ENCODE measurements at regions not wholly inside any gene's neighbourhood (a gene's known extent, or its start where the extent isn't known, plus 50 kb on each side); places are given as distances from the start of the nearest gene placed in this dataset.

GRCh38 chr5:97542469-97542868, 359.4 kb upstream of the RIOK2 start:
- Histone ChIP-seq H3K27me3 (ENCODE audit: insufficient read depth, poor library complexity, severe bottlenecking) (no peaks in the 10 kb centered on the region), H3K4me3 (replicated peaks; ENCODE audit: insufficient read depth, low read length) (no peak overlapping the region), H3K27ac (replicated peaks) (no peak overlapping the region)
- no peak for DNase-seq (ENCODE audit: low read depth in 1 of 2, low spot score in 1 of 2)
- TF ChIP-seq CTCF (IDR thresholded peaks at IDR 0.05; ENCODE audit: insufficient read depth, low read length) (no peak), SPI1 (IDR thresholded peaks at IDR 0.05; ENCODE audit: borderline replicate concordance, low read depth) (no peak), POLR2AphosphoS5 (IDR thresholded peaks at IDR 0.05; ENCODE audit: low read depth) (no peak), GABPA (IDR thresholded peaks at IDR 0.05; ENCODE audit: low read depth) (no peak)
- TF ChIP-seq, protein P1, sequence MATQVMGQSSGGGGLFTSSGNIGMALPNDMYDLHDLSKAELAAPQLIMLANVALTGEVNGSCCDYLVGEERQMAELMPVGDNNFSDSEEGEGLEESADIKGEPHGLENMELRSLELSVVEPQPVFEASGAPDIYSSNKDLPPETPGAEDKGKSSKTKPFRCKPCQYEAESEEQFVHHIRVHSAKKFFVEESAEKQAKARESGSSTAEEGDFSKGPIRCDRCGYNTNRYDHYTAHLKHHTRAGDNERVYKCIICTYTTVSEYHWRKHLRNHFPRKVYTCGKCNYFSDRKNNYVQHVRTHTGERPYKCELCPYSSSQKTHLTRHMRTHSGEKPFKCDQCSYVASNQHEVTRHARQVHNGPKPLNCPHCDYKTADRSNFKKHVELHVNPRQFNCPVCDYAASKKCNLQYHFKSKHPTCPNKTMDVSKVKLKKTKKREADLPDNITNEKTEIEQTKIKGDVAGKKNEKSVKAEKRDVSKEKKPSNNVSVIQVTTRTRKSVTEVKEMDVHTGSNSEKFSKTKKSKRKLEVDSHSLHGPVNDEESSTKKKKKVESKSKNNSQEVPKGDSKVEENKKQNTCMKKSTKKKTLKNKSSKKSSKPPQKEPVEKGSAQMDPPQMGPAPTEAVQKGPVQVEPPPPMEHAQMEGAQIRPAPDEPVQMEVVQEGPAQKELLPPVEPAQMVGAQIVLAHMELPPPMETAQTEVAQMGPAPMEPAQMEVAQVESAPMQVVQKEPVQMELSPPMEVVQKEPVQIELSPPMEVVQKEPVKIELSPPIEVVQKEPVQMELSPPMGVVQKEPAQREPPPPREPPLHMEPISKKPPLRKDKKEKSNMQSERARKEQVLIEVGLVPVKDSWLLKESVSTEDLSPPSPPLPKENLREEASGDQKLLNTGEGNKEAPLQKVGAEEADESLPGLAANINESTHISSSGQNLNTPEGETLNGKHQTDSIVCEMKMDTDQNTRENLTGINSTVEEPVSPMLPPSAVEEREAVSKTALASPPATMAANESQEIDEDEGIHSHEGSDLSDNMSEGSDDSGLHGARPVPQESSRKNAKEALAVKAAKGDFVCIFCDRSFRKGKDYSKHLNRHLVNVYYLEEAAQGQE (IDR thresholded peaks at IDR 0.05; ENCODE audit: insufficient replicate concordance, low read depth) = no peak

- Histone ChIP-seq H3K27me3 (ENCODE audit: insufficient read depth, poor library complexity, severe bottlenecking) (no peaks in the 10 kb centered on the region), H3K4me3 (replicated peaks; ENCODE audit: insufficient read depth, low read length) (no peak overlapping the region), H3K27ac (replicated peaks) (no peak overlapping the region)
- TF ChIP-seq POLR2AphosphoS5 (IDR thresholded peaks at IDR 0.05; ENCODE audit: low read depth) (no peak), CTCF (IDR thresholded peaks at IDR 0.05; ENCODE audit: insufficient read depth, low read length) (no peak), SPI1 (IDR thresholded peaks at IDR 0.05; ENCODE audit: borderline replicate concordance, low read depth) (no peak), GABPA (IDR thresholded peaks at IDR 0.05; ENCODE audit: low read depth) (no peak)
- TF ChIP-seq, protein P1 (IDR thresholded peaks at IDR 0.05; ENCODE audit: insufficient replicate concordance, low read depth) = no peak
- no peak for DNase-seq (ENCODE audit: low read depth in 1 of 2, low spot score in 1 of 2)
Measured at GRCh38 chr5:97543166-97543565, 360.1 kb upstream of the RIOK2 start.

DNA sequence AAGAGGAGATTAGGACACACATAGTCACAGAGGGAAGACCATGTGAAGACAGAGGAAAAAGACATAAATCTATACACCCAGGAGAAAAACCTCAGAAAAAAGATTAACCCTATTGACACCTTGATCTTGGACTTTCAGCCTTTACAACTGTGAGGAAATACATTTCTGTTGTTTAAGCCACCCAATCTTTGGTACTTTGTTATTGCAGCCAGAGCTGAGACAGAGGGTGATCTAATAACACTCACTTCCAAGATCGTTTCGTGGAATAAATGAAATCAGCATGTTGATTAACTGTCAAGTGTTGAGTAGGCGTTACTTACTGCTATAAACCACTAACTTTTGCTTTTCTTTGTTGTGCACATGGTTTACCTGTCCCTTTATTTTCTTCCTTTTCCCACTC, 361.2 kb upstream of the RIOK2 start:
- Histone ChIP-seq H3K27me3 (ENCODE audit: insufficient read depth, poor library complexity, severe bottlenecking) (no peaks in the 10 kb centered on the region), H3K4me3 (replicated peaks; ENCODE audit: insufficient read depth, low read length) (no peak overlapping the region), H3K27ac (replicated peaks) (no peak overlapping the region)
- TF ChIP-seq POLR2AphosphoS5 (IDR thresholded peaks at IDR 0.05; ENCODE audit: low read depth) (no peak), SPI1 (IDR thresholded peaks at IDR 0.05; ENCODE audit: borderline replicate concordance, low read depth) (no peak)
- TF ChIP-seq, protein P1 (IDR thresholded peaks at IDR 0.05; ENCODE audit: insufficient replicate concordance, low read depth) = no peak
- no peak for DNase-seq (ENCODE audit: low read depth in 1 of 2, low spot score in 1 of 2)
